ENCODE measurements at regions not wholly inside any gene's neighbourhood (a gene's known extent, or its start where the extent isn't known, plus 50 kb on each side); places are given as distances from the start of the nearest gene placed in this dataset.

DNA sequence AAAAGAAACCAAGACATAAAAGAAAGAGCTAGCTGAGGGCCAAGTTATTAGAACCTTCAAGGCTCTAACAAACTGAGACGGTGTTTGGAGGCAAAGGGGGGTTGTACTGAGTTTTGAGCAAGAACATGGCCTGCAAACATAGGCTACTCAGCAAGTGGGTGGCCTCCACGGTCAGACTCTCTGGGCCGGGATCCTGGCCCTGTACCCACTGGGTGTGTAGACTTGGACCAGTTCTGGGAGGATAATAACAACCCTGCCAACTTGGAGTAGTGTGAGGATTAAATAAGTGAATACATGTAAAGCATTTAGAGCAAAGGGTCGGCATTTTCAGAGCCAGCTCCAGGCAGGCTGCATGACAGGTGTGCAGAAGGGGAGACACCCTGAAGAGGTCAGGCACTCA is 56.1 kb upstream of the TNFRSF19 start:
- no peak overlapping the region for H3K4me3 ChIP-seq (ENCODE audit: low read depth, low read length)
- no peak for DNase-seq (ENCODE audit: low read depth)
- TF ChIP-seq, protein P1, sequence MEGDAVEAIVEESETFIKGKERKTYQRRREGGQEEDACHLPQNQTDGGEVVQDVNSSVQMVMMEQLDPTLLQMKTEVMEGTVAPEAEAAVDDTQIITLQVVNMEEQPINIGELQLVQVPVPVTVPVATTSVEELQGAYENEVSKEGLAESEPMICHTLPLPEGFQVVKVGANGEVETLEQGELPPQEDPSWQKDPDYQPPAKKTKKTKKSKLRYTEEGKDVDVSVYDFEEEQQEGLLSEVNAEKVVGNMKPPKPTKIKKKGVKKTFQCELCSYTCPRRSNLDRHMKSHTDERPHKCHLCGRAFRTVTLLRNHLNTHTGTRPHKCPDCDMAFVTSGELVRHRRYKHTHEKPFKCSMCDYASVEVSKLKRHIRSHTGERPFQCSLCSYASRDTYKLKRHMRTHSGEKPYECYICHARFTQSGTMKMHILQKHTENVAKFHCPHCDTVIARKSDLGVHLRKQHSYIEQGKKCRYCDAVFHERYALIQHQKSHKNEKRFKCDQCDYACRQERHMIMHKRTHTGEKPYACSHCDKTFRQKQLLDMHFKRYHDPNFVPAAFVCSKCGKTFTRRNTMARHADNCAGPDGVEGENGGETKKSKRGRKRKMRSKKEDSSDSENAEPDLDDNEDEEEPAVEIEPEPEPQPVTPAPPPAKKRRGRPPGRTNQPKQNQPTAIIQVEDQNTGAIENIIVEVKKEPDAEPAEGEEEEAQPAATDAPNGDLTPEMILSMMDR (IDR thresholded peaks at IDR 0.05; ENCODE audit: control insufficient read depth, extremely low read depth, insufficient read depth) = no peak

DNA sequence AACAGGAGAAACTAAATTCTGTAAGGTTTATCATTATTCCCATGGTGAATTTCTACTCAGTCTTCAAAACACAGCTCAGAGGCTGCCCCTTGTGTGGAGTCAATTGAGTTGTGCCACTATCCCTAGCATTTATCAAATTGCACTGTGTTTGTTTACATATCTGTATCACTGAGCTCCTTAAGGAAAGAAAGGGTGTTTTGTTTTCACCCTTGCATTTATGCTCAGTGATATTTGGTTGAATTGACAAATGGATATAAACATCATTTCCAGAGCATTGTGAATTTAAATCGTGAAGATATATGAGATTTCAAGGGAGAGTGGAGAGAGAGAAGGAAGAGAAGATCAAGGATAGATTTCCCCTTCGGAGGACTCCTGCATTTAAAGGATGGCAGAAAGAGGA is 55.1 kb upstream of the TNFRSF19 start:
- no peak for DNase-seq (ENCODE audit: low read depth)
- TF ChIP-seq, protein P1 (IDR thresholded peaks at IDR 0.05; ENCODE audit: control insufficient read depth, extremely low read depth, insufficient read depth) = no peak
- H3K4me3 ChIP-seq (ENCODE audit: low read depth, low read length) = no peak overlapping the region

DNA sequence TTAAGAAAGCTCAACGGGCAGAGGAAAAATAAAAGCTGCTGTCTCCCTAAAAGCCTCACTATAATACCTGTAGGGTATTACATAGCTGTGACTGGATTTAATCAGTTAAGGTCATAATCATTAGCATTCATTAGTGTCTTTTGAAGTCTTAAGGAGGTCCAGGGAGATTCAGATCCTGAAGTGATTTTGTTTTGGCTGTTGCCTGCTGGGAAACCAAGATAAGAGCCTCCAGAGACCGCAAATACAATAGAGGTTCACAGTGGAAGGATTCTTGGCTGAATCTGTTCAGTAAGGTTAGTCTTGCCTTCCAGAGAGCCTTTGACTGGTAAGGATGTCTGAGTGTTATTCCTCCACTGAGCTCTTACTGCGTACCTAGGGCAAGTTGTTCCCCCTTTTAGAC is 54.0 kb upstream of the TNFRSF19 start:
- H3K4me3 ChIP-seq (ENCODE audit: low read depth, low read length) = no peak overlapping the region
- no peak for DNase-seq (ENCODE audit: low read depth)
- TF ChIP-seq, protein P1 (IDR thresholded peaks at IDR 0.05; ENCODE audit: control insufficient read depth, extremely low read depth, insufficient read depth) = no peak

GRCh38 chr13:23516702-23517101 is 53.5 kb upstream of the TNFRSF19 start:
- DNase-seq (ENCODE audit: low read depth) = no peak
- TF ChIP-seq, protein P1 (IDR thresholded peaks at IDR 0.05; ENCODE audit: control insufficient read depth, extremely low read depth, insufficient read depth) = no peak
- no peak overlapping the region for H3K4me3 ChIP-seq (ENCODE audit: low read depth, low read length)

DNA sequence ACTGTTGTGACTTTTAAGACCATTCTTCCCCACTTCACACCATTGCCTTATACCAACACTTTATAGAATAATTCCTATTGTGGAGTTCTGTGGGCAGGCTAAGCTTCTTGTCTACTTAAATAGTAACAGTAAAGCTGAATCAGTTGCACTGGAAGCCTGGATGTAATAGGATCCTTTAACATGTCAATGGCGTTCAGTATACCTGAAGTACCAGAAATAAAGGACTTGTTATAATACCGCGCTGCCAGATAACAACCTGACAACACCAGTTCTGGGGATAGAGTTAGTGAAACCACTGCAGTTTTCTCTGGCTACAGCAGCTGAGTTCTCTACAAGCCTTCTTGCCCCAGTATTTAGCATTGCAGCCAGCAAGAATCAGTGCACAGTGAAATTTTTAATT is 52.0 kb upstream of the TNFRSF19 start:
- TF ChIP-seq, protein P1 (IDR thresholded peaks at IDR 0.05; ENCODE audit: control insufficient read depth, extremely low read depth, insufficient read depth) = no peak

More for the DNA sequence above, 52.0 kb upstream of the TNFRSF19 start:
- no peak for DNase-seq (ENCODE audit: low read depth)
- no peak overlapping the region for H3K4me3 ChIP-seq (ENCODE audit: low read depth, low read length)

All from LNCaP clone FGC (cell line).